Panc1 (cell line): ENCODE measurements at regions not wholly inside any gene's neighbourhood (a gene's known extent, or its start where the extent isn't known, plus 50 kb on each side); places are given as distances from the start of the nearest gene placed in this dataset.

ENCODE experiments used
- ATAC-seq: fragments of 200-7000 bp; cut with Tn5 transposase; 2 replicates; pipeline ENCODE4 v1.9.1; 2020; ENCODE audit warnings: mild to moderate bottlenecking, moderate library complexity
- BruUV-seq: library from RNA; stranded (reverse); fragments of 400-500 nt; replicated peaks from 2 replicates; lab custom pipeline; 2021; lab: Mats Ljungman, UMichigan
- CTCF ChIA-PET: fragments of 300-600 bp; sonication (Branson Sonifier 250); formaldehyde crosslinking; loops from one replicate; lab custom pipeline; 2022; ENCODE audit warnings: antibody characterized with exemption; lab: Charles Lee
- POLR2A ChIA-PET: fragments of 300-600 bp; sonication (Branson Sonifier 250); formaldehyde crosslinking; loops from one replicate; lab custom pipeline; 2022; ENCODE audit warnings: antibody characterized with exemption; lab: Charles Lee
- DNase-seq: peaks from one replicate; pipeline ENCODE4 v3.0.0-alpha.2; 2010; ENCODE audit warnings: low read depth, low spot score
- H3K27ac ChIP-seq: 2 replicates; pipeline ENCODE4 v1.5.1; 2011; ENCODE audit warnings: mild to moderate bottlenecking, low read length, inconsistent platforms
- H3K27me3 ChIP-seq: fragments of 200-500 bp; sonication (Bioruptor generic); 2 replicates; pipeline ENCODE4 v1.6.0; 2014; ENCODE audit warnings: low read length, inconsistent platforms; ENCODE audit not compliant: control insufficient read depth, insufficient read depth
- H3K36me3 ChIP-seq: fragments of 200-500 bp; sonication (Bioruptor generic); 2 replicates; pipeline ENCODE4 v1.5.1; 2014; ENCODE audit warnings: inconsistent platforms, mild to moderate bottlenecking, low read length, moderate library complexity; ENCODE audit not compliant: control insufficient read depth, insufficient read depth
- H3K4me1 ChIP-seq: 2 replicates; pipeline ENCODE4 v1.5.1; 2011; ENCODE audit warnings: inconsistent platforms, mild to moderate bottlenecking, low read length, moderate library complexity; ENCODE audit not compliant: control insufficient read depth, insufficient read depth
- H3K4me3 ChIP-seq, 2 experiments: 2 replicates each; pipeline ENCODE4 v1.5.1; 2011 to 2012; ENCODE audit warnings: low read depth in 2 of 2, low read length in 2 of 2, mild to moderate bottlenecking in 2 of 2, inconsistent platforms in 1 of 2, moderate library complexity in 1 of 2
- H3K9me3 ChIP-seq: fragments of 200-500 bp; sonication (Bioruptor generic); 2 replicates; pipeline ENCODE4 v1.5.1; 2014; ENCODE audit warnings: low read depth, mild to moderate bottlenecking, inconsistent platforms, low read length, moderate library complexity; ENCODE audit not compliant: control insufficient read depth, insufficient read depth
- CTCF ChIP-seq: fragments of 450-650 bp; IDR thresholded peaks from 2 replicates; pipeline ENCODE4 v1.5.1; 2017; ENCODE audit warnings: mild to moderate bottlenecking
- POLR2AphosphoS5 ChIP-seq: IDR thresholded peaks from 2 replicates; pipeline ENCODE4 v1.6.1; 2012; ENCODE audit warnings: mild to moderate bottlenecking, low read depth, low read length, moderate library complexity
- REST ChIP-seq, 2 experiments: IDR thresholded peaks; 2 replicates each; pipeline ENCODE4 v1.6.1; 2011 to 2012; ENCODE audit warnings: low read depth in 2 of 2, control low read depth in 1 of 2, low read length in 1 of 2, mild to moderate bottlenecking in 1 of 2, moderate library complexity in 1 of 2; ENCODE audit not compliant: insufficient read depth in 1 of 2
- SIN3A ChIP-seq: IDR thresholded peaks from 2 replicates; pipeline ENCODE4 v1.6.1; 2012; ENCODE audit warnings: low read depth, mild to moderate bottlenecking, low read length, moderate library complexity, borderline replicate concordance; ENCODE audit not compliant: insufficient read depth
- TCF7L2 ChIP-seq: IDR thresholded peaks from 2 replicates; pipeline ENCODE4 v1.6.1; 2011; ENCODE audit warnings: mild to moderate bottlenecking, low read depth, low read length, inconsistent platforms
- in situ Hi-C: cut with HindIII; loops from 2 replicates; pipeline ENCODE4 v1.10.0; 2016; ENCODE audit warnings: low sequenced_read_pairs, low pct_unique_long_range_greater_than_20kb
- intact Hi-C: fragments of 100-400 bp; cut with micrococcal nuclease; formaldehyde crosslinking; loops from one replicate; pipeline ENCODE4 v1.10.0; 2022; ENCODE audit not compliant: unreplicated experiment

- H3K4me1 ChIP-seq = no peaks in the 10 kb centered on the region
- TF ChIP-seq TCF7L2 (no peak), SIN3A (no peak), REST (IDR thresholded peaks at IDR 0.05; ENCODE audit: insufficient read depth in 1 of 2, low read depth in 2 of 2, low read length in 1 of 2) (no peak), POLR2AphosphoS5 (no peak), CTCF (no peak)
- no peaks in the 10 kb centered on the region for H3K9me3 ChIP-seq
- in situ Hi-C loops = no loop called here
- intact Hi-C loops = no loop called here
- no TSS peak for BruUV-seq
- no peak overlapping the region for H3K4me3 ChIP-seq
- no peak for DNase-seq
- CTCF ChIA-PET = no interaction called here
- no peaks in the 10 kb centered on the region for H3K36me3 ChIP-seq
- ATAC-seq = no peak
- POLR2A ChIA-PET = no interaction called here
- no peak overlapping the region for H3K27ac ChIP-seq
- no peaks in the 10 kb centered on the region for H3K27me3 ChIP-seq
Observed at GRCh38 chr13:61812286-61812685, 396.6 kb upstream of the PCDH20 start.

- H3K27ac ChIP-seq = no peak overlapping the region
- no TSS peak for BruUV-seq
- POLR2A ChIA-PET = no interaction called here
- CTCF ChIA-PET = no interaction called here
- H3K9me3 ChIP-seq = no peaks in the 10 kb centered on the region
- no peak overlapping the region for H3K4me3 ChIP-seq
- H3K4me1 ChIP-seq = no peaks in the 10 kb centered on the region
- TF ChIP-seq REST (IDR thresholded peaks at IDR 0.05; ENCODE audit: insufficient read depth in 1 of 2, low read depth in 2 of 2, low read length in 1 of 2) (no peak), SIN3A (no peak), POLR2AphosphoS5 (no peak), TCF7L2 (no peak), CTCF (no peak)
- in situ Hi-C loops = no loop called here
- no peak for DNase-seq
- intact Hi-C loops = no loop called here
- no peak for ATAC-seq
- no peaks in the 10 kb centered on the region for H3K36me3 ChIP-seq
- H3K27me3 ChIP-seq = no peaks in the 10 kb centered on the region
Observed at GRCh38 chr13:61810065-61810464, 394.4 kb upstream of the PCDH20 start.
